NB4 (cell line): ENCODE measurements at regions not wholly inside any gene's neighbourhood (a gene's known extent, or its start where the extent isn't known, plus 50 kb on each side); places are given as distances from the start of the nearest gene placed in this dataset.

Experiments
- DNase-seq: peaks from one replicate; pipeline ENCODE4 v3.0.0; 2010; ENCODE audit warnings: low read depth
- H3K4me3 ChIP-seq: one replicate; pipeline ENCODE4 v1.5.1; 2011; ENCODE audit warnings: mild to moderate bottlenecking, low read depth, low read length, moderate library complexity
- MYC ChIP-seq: IDR thresholded peaks from 2 replicates; pipeline ENCODE4 v1.6.1; 2011; ENCODE audit warnings: low read depth, low read length
- POLR2A ChIP-seq: IDR thresholded peaks from 2 replicates; pipeline ENCODE4 v1.6.1; 2011; ENCODE audit warnings: mild to moderate bottlenecking; ENCODE audit not compliant: insufficient read length; ENCODE audit errors: extremely low read depth
- TF ChIP-seq, protein P1 (sequence below): IDR thresholded peaks from one replicate; pipeline ENCODE4 v1.5.1; 2012; ENCODE audit warnings: low read depth, low read length
- TF ChIP-seq, protein P2 (sequence below): IDR thresholded peaks from 2 replicates; pipeline ENCODE4 v1.6.1; 2011; ENCODE audit warnings: low read depth, low read length

GRCh38 chr18:56248610-56249235 is 389.7 kb downstream of the TXNL1 start:
- TF ChIP-seq POLR2A (no peak), MYC (no peak)
- TF ChIP-seq, protein P1, sequence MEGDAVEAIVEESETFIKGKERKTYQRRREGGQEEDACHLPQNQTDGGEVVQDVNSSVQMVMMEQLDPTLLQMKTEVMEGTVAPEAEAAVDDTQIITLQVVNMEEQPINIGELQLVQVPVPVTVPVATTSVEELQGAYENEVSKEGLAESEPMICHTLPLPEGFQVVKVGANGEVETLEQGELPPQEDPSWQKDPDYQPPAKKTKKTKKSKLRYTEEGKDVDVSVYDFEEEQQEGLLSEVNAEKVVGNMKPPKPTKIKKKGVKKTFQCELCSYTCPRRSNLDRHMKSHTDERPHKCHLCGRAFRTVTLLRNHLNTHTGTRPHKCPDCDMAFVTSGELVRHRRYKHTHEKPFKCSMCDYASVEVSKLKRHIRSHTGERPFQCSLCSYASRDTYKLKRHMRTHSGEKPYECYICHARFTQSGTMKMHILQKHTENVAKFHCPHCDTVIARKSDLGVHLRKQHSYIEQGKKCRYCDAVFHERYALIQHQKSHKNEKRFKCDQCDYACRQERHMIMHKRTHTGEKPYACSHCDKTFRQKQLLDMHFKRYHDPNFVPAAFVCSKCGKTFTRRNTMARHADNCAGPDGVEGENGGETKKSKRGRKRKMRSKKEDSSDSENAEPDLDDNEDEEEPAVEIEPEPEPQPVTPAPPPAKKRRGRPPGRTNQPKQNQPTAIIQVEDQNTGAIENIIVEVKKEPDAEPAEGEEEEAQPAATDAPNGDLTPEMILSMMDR: no peak
- TF ChIP-seq, protein P2, sequence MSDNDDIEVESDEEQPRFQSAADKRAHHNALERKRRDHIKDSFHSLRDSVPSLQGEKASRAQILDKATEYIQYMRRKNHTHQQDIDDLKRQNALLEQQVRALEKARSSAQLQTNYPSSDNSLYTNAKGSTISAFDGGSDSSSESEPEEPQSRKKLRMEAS: no peak
- no peak for DNase-seq
- no peak overlapping the region for H3K4me3 ChIP-seq

DNA sequence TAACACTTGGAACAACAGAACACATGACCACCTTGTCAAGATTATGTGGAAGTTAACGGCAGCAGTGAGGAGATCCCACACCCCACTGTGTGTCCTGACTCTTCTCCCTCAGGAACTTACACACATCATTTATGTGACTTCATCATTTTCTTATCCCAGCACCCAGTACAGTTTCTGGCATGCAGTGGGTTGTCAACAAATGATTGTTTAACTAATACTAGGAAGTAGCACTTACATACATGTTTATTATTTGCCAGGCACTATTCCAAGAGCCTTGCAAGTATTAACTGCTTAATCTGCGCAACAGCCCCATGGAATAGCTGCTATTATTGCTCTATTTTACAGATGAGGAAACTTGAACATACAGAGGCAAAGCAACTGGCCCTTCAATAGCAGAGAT is 391.5 kb downstream of the TXNL1 start:
- TF ChIP-seq, protein P1: no peak
- TF ChIP-seq MYC (no peak), POLR2A (no peak)
- TF ChIP-seq, protein P2: no peak
- no peak overlapping the region for H3K4me3 ChIP-seq
- DNase-seq: no peak

DNA sequence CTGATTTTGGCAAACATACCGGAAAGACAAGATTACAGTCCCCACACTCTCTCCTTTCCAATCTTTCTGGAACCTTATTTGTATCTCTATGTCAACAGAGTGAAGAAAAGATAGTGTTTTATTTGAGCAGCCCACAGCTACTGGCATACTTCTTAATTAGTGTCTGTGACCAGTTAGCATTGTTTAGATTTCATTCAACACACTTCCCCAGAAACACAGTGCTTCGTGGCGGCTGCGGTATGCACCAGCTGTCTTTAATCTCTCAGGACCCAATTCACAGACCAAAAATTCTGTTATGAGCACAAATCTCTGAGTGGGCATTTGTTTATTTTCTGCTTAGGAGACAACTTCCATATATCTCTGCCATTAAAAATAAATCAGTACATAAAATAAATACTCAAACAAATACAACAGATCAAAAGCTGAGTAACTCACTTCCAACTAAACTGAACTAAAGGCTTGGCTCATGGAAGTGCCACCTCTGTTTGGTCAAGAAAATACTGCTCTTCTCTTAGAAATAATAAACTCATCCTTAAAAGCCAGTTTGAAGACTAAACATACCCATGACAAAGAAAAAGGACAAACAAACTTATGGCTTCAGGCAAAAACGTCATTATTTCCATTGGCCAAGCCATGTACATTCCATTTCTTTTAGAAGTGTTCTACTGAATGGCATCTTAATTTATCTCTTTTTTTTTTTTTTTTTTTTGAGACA is 392.4 kb downstream of the TXNL1 start:
- TF ChIP-seq, protein P1: no peak
- TF ChIP-seq, protein P2: no peak
- TF ChIP-seq MYC: no peak
- no peak for TF ChIP-seq POLR2A
- H3K4me3 ChIP-seq: no peak overlapping the region
- no peak for DNase-seq

GRCh38 chr18:56240405-56240804 is 398.0 kb downstream of the TXNL1 start:
- TF ChIP-seq, protein P2: no peak
- TF ChIP-seq MYC: no peak

DNA sequence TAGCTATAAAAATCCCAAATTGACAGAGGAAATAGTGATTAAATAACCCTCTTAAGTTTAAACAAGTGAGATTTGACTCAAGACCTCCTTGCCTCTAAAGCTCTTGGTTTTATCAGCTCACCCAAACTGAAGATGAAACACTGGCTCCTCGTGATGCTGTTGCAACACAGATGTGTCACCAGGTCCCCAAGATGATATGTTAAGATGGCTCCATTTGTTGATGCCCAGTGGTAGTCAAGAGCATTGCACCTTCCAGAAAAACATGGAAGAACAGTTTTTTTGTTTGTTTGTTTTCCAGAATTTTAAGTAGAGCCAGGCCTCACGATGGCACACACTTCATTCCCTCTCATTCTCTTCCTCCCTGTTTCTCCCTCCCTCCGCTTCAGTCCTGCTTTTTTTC is 399.8 kb downstream of the TXNL1 start:
- peak; percentile 24 for DNase-seq
- TF ChIP-seq, protein P1: no peak
- TF ChIP-seq POLR2A (no peak), MYC (no peak)
- TF ChIP-seq, protein P2: no peak
- H3K4me3 ChIP-seq: no peak overlapping the region

More at GRCh38 chr18:56240405-56240804, 398.0 kb downstream of the TXNL1 start:
- no peak for DNase-seq
- H3K4me3 ChIP-seq: no peak overlapping the region

GRCh38 chr18:56235481-56236013 is 402.8 kb downstream of the TXNL1 start:
- no peak for TF ChIP-seq MYC
- no peak overlapping the region for H3K4me3 ChIP-seq
- DNase-seq: no peak
